Brain microvascular endothelial cell (primary cell): ENCODE measurements at regions not wholly inside any gene's neighbourhood (a gene's known extent, or its start where the extent isn't known, plus 50 kb on each side); places are given as distances from the start of the nearest gene placed in this dataset.

Experiments
- DNase-seq: peaks from one replicate; pipeline ENCODE4 v3.0.0-alpha.2; 2020
- H3K27ac ChIP-seq: fragments of 250-450 bp; sonication (Bioruptor Pico); 2 replicates; pipeline ENCODE4 v1.5.1; 2020; ENCODE audit warnings: mild to moderate bottlenecking, moderate library complexity
- H3K27me3 ChIP-seq: fragments of 250-450 bp; sonication (Bioruptor Pico); replicated peaks from 2 replicates; pipeline ENCODE4 v1.5.1; 2020; ENCODE audit warnings: mild to moderate bottlenecking
- H3K36me3 ChIP-seq: fragments of 250-450 bp; sonication (Bioruptor Pico); replicated peaks from 2 replicates; pipeline ENCODE4 v1.5.1; 2020; ENCODE audit warnings: mild to moderate bottlenecking
- H3K4me3 ChIP-seq: 2 replicates; pipeline ENCODE4 v1.5.1; 2011; ENCODE audit warnings: low read depth, mild to moderate bottlenecking, control low read depth, low read length, moderate library complexity
- in situ Hi-C: cut with HindIII; loops from 2 replicates; pipeline ENCODE4 v1.10.0; 2017; ENCODE audit warnings: low sequenced_read_pairs, low pct_ligation_motif_present
- TF ChIP-seq, protein P1 (sequence below): IDR thresholded peaks from 2 replicates; pipeline ENCODE4 v1.5.1; 2011; ENCODE audit warnings: low read depth, mild to moderate bottlenecking, moderate library complexity, low read length, control low read depth, inconsistent platforms; ENCODE audit errors: missing control alignments

GRCh38 chr10:128336401-128336800 lies 210.2 kb upstream of the MKI67 start:
- Histone ChIP-seq H3K27me3 (no peaks in the 10 kb centered on the region), H3K27ac (no peak overlapping the region), H3K36me3 (no peaks in the 10 kb centered on the region), H3K4me3 (no peak overlapping the region)
- TF ChIP-seq, protein P1, sequence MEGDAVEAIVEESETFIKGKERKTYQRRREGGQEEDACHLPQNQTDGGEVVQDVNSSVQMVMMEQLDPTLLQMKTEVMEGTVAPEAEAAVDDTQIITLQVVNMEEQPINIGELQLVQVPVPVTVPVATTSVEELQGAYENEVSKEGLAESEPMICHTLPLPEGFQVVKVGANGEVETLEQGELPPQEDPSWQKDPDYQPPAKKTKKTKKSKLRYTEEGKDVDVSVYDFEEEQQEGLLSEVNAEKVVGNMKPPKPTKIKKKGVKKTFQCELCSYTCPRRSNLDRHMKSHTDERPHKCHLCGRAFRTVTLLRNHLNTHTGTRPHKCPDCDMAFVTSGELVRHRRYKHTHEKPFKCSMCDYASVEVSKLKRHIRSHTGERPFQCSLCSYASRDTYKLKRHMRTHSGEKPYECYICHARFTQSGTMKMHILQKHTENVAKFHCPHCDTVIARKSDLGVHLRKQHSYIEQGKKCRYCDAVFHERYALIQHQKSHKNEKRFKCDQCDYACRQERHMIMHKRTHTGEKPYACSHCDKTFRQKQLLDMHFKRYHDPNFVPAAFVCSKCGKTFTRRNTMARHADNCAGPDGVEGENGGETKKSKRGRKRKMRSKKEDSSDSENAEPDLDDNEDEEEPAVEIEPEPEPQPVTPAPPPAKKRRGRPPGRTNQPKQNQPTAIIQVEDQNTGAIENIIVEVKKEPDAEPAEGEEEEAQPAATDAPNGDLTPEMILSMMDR, result no peak
- DNase-seq, result no peak
- in situ Hi-C loops, result no loop called here

DNA sequence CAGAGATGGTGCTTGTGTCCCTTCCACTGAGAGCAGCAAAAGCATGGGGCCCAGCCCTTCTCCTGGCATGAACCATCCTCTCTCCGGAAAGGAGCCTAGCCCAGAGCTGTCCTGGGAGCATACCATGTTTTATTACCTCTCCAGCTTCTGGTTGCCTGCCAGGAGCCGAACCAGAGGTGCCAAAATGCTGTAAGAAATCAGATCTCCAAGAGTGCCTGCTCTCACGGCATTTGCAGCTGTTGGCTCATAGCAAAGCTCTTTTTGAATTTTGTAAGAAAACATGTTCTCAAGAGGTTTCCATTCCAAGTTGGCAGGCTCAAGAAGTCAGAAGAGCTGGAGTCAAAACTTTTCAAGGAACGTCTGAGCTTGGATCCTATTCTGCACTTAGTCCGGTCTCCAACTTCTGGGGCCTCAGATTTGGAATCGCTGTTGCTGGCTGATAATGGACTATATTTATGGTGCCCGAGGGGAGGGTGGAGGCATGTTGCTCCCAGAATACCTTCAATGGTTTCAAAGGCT lies 211.7 kb upstream of the MKI67 start:
- no peak overlapping the region for H3K27ac ChIP-seq

DNA sequence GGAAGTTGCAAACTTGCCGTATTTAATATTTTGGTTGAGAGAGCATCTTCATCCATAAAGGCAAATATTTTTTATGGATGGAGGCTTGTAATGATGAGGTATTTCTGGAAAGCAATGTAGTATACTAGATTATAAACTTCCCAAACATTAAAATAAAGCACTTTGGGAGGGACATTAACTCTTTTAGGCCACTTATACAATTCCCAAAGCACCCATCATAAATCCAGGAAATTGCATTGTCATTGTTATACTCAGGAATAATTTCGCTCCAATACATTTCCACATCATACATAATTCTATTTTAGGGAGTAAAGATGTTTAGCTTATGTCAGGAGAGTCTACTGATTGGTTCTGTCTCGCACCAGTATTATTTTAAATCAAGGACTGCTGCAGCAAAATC lies 212.7 kb upstream of the MKI67 start:
- no peak for DNase-seq
- in situ Hi-C loops, result no loop called here

More for the DNA sequence above, 211.7 kb upstream of the MKI67 start:
- Histone ChIP-seq H3K27me3 (no peaks in the 10 kb centered on the region), H3K4me3 (no peak overlapping the region), H3K36me3 (no peaks in the 10 kb centered on the region)
- TF ChIP-seq, protein P1, result no peak
- DNase-seq, result no peak
- in situ Hi-C loops, result no loop called here

GRCh38 chr10:128339753-128340152 lies 213.5 kb upstream of the MKI67 start:
- DNase-seq, result no peak
- in situ Hi-C loops, result no loop called here
- Histone ChIP-seq H3K36me3 (no peaks in the 10 kb centered on the region), H3K4me3 (no peak overlapping the region), H3K27ac (no peak overlapping the region), H3K27me3 (no peaks in the 10 kb centered on the region)
- TF ChIP-seq, protein P1, result no peak

More for the DNA sequence above, 212.7 kb upstream of the MKI67 start:
- H3K36me3 ChIP-seq, result no peaks in the 10 kb centered on the region
- no peak overlapping the region for H3K27ac ChIP-seq
- H3K27me3 ChIP-seq, result no peaks in the 10 kb centered on the region
- H3K4me3 ChIP-seq, result no peak overlapping the region
- TF ChIP-seq, protein P1, result no peak

DNA sequence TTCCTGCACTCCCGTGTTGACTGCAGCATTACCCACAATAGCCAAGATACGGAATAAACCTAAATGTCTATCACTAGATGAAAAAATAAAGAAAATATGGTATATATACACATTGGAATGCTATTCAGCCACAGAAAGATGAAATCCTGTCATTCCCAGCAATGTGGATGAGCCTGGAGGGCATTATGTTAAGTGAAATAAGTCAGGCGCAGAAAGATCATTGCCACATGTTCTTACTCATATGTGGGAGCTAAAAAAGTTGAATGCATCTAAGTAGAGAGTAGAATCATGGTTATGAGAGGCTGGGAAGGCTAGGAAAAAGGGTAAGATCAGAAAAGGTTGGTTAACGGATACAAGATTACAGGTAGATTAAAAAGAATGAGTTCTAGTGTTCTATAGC lies 219.1 kb upstream of the MKI67 start:
- Histone ChIP-seq H3K4me3 (no peak overlapping the region), H3K27ac (no peak overlapping the region), H3K36me3 (no peaks in the 10 kb centered on the region), H3K27me3 (no peaks in the 10 kb centered on the region)
- in situ Hi-C loops, result no loop called here
- TF ChIP-seq, protein P1, result no peak
- no peak for DNase-seq

GRCh38 chr10:128360783-128361182 lies 234.6 kb upstream of the MKI67 start:
- Histone ChIP-seq H3K27me3 (no peaks in the 10 kb centered on the region), H3K27ac (no peak overlapping the region), H3K36me3 (no peaks in the 10 kb centered on the region), H3K4me3 (no peak overlapping the region)
- TF ChIP-seq, protein P1, result no peak
- no peak for DNase-seq
- in situ Hi-C loops, result no loop called here
